ENCODE measurements at regions not wholly inside any gene's neighbourhood (a gene's known extent, or its start where the extent isn't known, plus 50 kb on each side); places are given as distances from the start of the nearest gene placed in this dataset.

- TF ChIP-seq POLR2A (IDR thresholded peaks at IDR 0.05; ENCODE audit: control extremely low read depth in 1 of 2, low read depth in 2 of 2, low read length in 2 of 2) (no peak), BRCA1 (IDR thresholded peaks at IDR 0.05; ENCODE audit: low read depth, low read length) (no peak), SIN3A (conservative IDR thresholded peaks at IDR 0.05 in 1 of 2, IDR thresholded peaks at IDR 0.05 in 1 of 2; ENCODE audit: low read depth in 1 of 2, low read length in 2 of 2) (no peak), CREB1 (IDR thresholded peaks at IDR 0.05) (no peak), FOSL1 (IDR thresholded peaks at IDR 0.05; ENCODE audit: insufficient read depth, low read depth, low read length) (no peak)
These were observed 234.7 kb upstream of the DIAPH2 start (continued) for GRCh38 chrX:96449896-96450295.
